Activated CD8-positive, alpha-beta T cell treated with anti-CD3 and anti-CD28 coated beads, Interleukin-2, amount 10 ng/mL, durations not matched to agents 7 days and 5 days (primary cell): ENCODE measurements at regions not wholly inside any gene's neighbourhood (a gene's known extent, or its start where the extent isn't known, plus 50 kb on each side); places are given as distances from the start of the nearest gene placed in this dataset.
"Not testable (repeated sequence)": the region's sequence is repeated elsewhere in the genome, so short reads cannot be mapped to it uniquely, and the experiment has no call there.

Experiments used
- ATAC-seq: fragments of 150-1000 bp; cut with Tn5 transposase; one replicate; pipeline ENCODE4 v1.10.0; 2021; ENCODE audit warnings: moderate library complexity
- CTCF ChIA-PET: fragments of 350-600 bp; sonication (Branson Sonifier 250); formaldehyde crosslinking; loops from one replicate; lab custom pipeline; 2021; ENCODE audit warnings: antibody characterized with exemption; lab: Charles Lee
- POLR2A ChIA-PET: fragments of 350-600 bp; sonication (Branson Sonifier 250); formaldehyde crosslinking; loops from one replicate; lab custom pipeline; 2021; ENCODE audit warnings: antibody characterized with exemption; lab: Charles Lee
- DNase-seq: peaks from one replicate; pipeline ENCODE4 v3.0.0-alpha.2; 2020
- H3K27ac Mint-ChIP-seq: one replicate; pipeline ENCODE4 v1.8.0; 2021; ENCODE audit warnings: mild to moderate bottlenecking, mixed read lengths
- H3K27me3 Mint-ChIP-seq: one replicate; pipeline ENCODE4 v1.8.0; 2021; ENCODE audit warnings: low read depth, mixed read lengths
- H3K36me3 Mint-ChIP-seq: one replicate; pipeline ENCODE4 v1.8.0; 2021; ENCODE audit warnings: low read depth, mixed read lengths
- H3K4me1 Mint-ChIP-seq: one replicate; pipeline ENCODE4 v1.8.0; 2021; ENCODE audit warnings: low read depth, mixed read lengths
- H3K4me3 Mint-ChIP-seq: one replicate; pipeline ENCODE4 v1.8.0; 2021; ENCODE audit warnings: mild to moderate bottlenecking, mixed read lengths
- H3K9me3 Mint-ChIP-seq: one replicate; pipeline ENCODE4 v1.8.0; 2022; ENCODE audit warnings: mixed read lengths; ENCODE audit not compliant: insufficient read depth

GRCh38 chr16:26491101-26491670 lies 575.5 kb upstream of the C16orf82 start:
- Mint-ChIP-seq H3K27me3 (peaks cover 26% of the 10 kb centered on the region), H3K9me3 (no peaks in the 10 kb centered on the region), H3K4me3 (no peak overlapping the region), H3K36me3 (no peaks in the 10 kb centered on the region), H3K4me1 (no peaks in the 10 kb centered on the region), H3K27ac (no peak overlapping the region)
- no peak for DNase-seq
- ChIA-PET POLR2A (no interaction called here), CTCF (interaction anchor here (1.0 to 1.2 kb wide), 2 partner anchors 12 to 155 kb away, joined by 3 to 4 read pairs; no protein-coding TSS in a partner anchor)
- no peak for ATAC-seq

- Mint-ChIP-seq H3K27me3 (peaks cover 25% of the 10 kb centered on the region), H3K36me3 (no peaks in the 10 kb centered on the region), H3K9me3 (no peaks in the 10 kb centered on the region), H3K4me1 (no peaks in the 10 kb centered on the region), H3K27ac (no peak overlapping the region), H3K4me3 (no peak overlapping the region)
- POLR2A ChIA-PET = no interaction called here
- no peak for DNase-seq
- ATAC-seq = no peak
- CTCF ChIA-PET = interaction anchor here (1.0 to 1.2 kb wide), 2 partner anchors 13 to 154 kb away, joined by 3 to 4 read pairs; no protein-coding TSS in a partner anchor
These were observed 574.8 kb upstream of the C16orf82 start for GRCh38 chr16:26491962-26492361.

- H3K27me3 Mint-ChIP-seq = peaks cover 25% of the 10 kb centered on the region
- ChIA-PET POLR2A (interaction anchor here (0.6 kb wide), 1 partner anchor 40 kb away, joined by 3 read pairs; no protein-coding TSS in a partner anchor), CTCF (interaction anchor here (1.5 kb wide), 1 partner anchor 152 kb away, joined by 7 read pairs; no protein-coding TSS in a partner anchor)
- H3K36me3 Mint-ChIP-seq = no peaks in the 10 kb centered on the region
- no peak overlapping the region for H3K27ac Mint-ChIP-seq
- no peak overlapping the region for H3K4me3 Mint-ChIP-seq
- H3K4me1 Mint-ChIP-seq = no peaks in the 10 kb centered on the region
- H3K9me3 Mint-ChIP-seq = no peaks in the 10 kb centered on the region
- DNase-seq (no peak), ATAC-seq (no peak)
These were observed 573.0 kb upstream of the C16orf82 start for GRCh38 chr16:26493751-26494150.

GRCh38 chr16:26497896-26498295 lies 568.8 kb upstream of the C16orf82 start:
- no peak overlapping the region for H3K27ac Mint-ChIP-seq
- DNase-seq = no peak
- H3K4me3 Mint-ChIP-seq = no peak overlapping the region
- ChIA-PET CTCF (no interaction called here), POLR2A (no interaction called here)
- H3K27me3 Mint-ChIP-seq = peaks cover 23% of the 10 kb centered on the region
- no peak for ATAC-seq
- no peaks in the 10 kb centered on the region for H3K9me3 Mint-ChIP-seq
- no peaks in the 10 kb centered on the region for H3K4me1 Mint-ChIP-seq
- H3K36me3 Mint-ChIP-seq = no peaks in the 10 kb centered on the region

GRCh38 chr16:26500326-26500725 lies 566.4 kb upstream of the C16orf82 start:
- ChIA-PET POLR2A (no interaction called here), CTCF (no interaction called here)
- Mint-ChIP-seq H3K27me3 (peaks cover 17% of the 10 kb centered on the region), H3K9me3 (no peaks in the 10 kb centered on the region), H3K4me3 (no peak overlapping the region), H3K4me1 (no peaks in the 10 kb centered on the region), H3K36me3 (no peaks in the 10 kb centered on the region), H3K27ac (no peak overlapping the region)
- ATAC-seq (no peak), DNase-seq (no peak)

GRCh38 chr16:26505496-26505895 lies 561.2 kb upstream of the C16orf82 start:
- POLR2A ChIA-PET = no interaction called here
- ATAC-seq = no peak
- Mint-ChIP-seq H3K4me1 (no peaks in the 10 kb centered on the region), H3K4me3 (no peak overlapping the region), H3K27ac (no peak overlapping the region), H3K36me3 (no peaks in the 10 kb centered on the region), H3K27me3 (peaks cover 12% of the 10 kb centered on the region), H3K9me3 (no peaks in the 10 kb centered on the region)
- CTCF ChIA-PET = no interaction called here
- no peak for DNase-seq

GRCh38 chr16:26508946-26509345 lies 557.8 kb upstream of the C16orf82 start:
- H3K27me3 Mint-ChIP-seq = peaks cover 14% of the 10 kb centered on the region
- H3K9me3 Mint-ChIP-seq, DNase-seq, POLR2A ChIA-PET, H3K4me3 Mint-ChIP-seq, H3K4me1 Mint-ChIP-seq, ATAC-seq, H3K36me3 Mint-ChIP-seq, H3K27ac Mint-ChIP-seq, CTCF ChIA-PET: not testable (repeated sequence)

GRCh38 chr16:26510924-26511323 lies 555.8 kb upstream of the C16orf82 start:
- Mint-ChIP-seq H3K36me3 (no peaks in the 10 kb centered on the region), H3K27ac (no peak overlapping the region), H3K9me3 (no peaks in the 10 kb centered on the region), H3K4me1 (no peaks in the 10 kb centered on the region), H3K27me3 (peaks cover 13% of the 10 kb centered on the region), H3K4me3 (no peak overlapping the region)
- ChIA-PET POLR2A (no interaction called here), CTCF (no interaction called here)
- ATAC-seq (no peak), DNase-seq (no peak)

GRCh38 chr16:26511463-26511862 lies 555.3 kb upstream of the C16orf82 start:
- ATAC-seq = no peak
- CTCF ChIA-PET = no interaction called here

GRCh38 chr16:26521626-26522025 lies 545.1 kb upstream of the C16orf82 start:
- H3K36me3 Mint-ChIP-seq = no peaks in the 10 kb centered on the region
- ChIA-PET POLR2A (no interaction called here), CTCF (no interaction called here)
- no peaks in the 10 kb centered on the region for H3K9me3 Mint-ChIP-seq
- no peaks in the 10 kb centered on the region for H3K4me1 Mint-ChIP-seq
- no peak for DNase-seq
- H3K27me3 Mint-ChIP-seq = peaks cover 17% of the 10 kb centered on the region
- H3K27ac Mint-ChIP-seq = no peak overlapping the region
- H3K4me3 Mint-ChIP-seq = no peak overlapping the region
- ATAC-seq = no peak

More at GRCh38 chr16:26511463-26511862, 555.3 kb upstream of the C16orf82 start:
- H3K27ac Mint-ChIP-seq = no peak overlapping the region
- peaks cover 13% of the 10 kb centered on the region for H3K27me3 Mint-ChIP-seq
- no peaks in the 10 kb centered on the region for H3K4me1 Mint-ChIP-seq
- POLR2A ChIA-PET = no interaction called here
- H3K36me3 Mint-ChIP-seq = no peaks in the 10 kb centered on the region
- H3K9me3 Mint-ChIP-seq = no peaks in the 10 kb centered on the region
- H3K4me3 Mint-ChIP-seq = no peak overlapping the region
- no peak for DNase-seq

GRCh38 chr16:26524281-26524680 lies 542.4 kb upstream of the C16orf82 start:
- ChIA-PET CTCF (no interaction called here), POLR2A (interaction anchor here (0.7 kb wide), 1 partner anchor 306 kb away, joined by 3 read pairs; no protein-coding TSS in a partner anchor)
- ATAC-seq = no peak
- no peaks in the 10 kb centered on the region for H3K4me1 Mint-ChIP-seq
- H3K36me3 Mint-ChIP-seq = no peaks in the 10 kb centered on the region
- no peak overlapping the region for H3K27ac Mint-ChIP-seq
- peaks cover 16% of the 10 kb centered on the region for H3K27me3 Mint-ChIP-seq
- H3K9me3 Mint-ChIP-seq = no peaks in the 10 kb centered on the region
- no peak for DNase-seq
- no peak overlapping the region for H3K4me3 Mint-ChIP-seq

GRCh38 chr16:26524846-26525245 lies 541.9 kb upstream of the C16orf82 start:
- H3K9me3 Mint-ChIP-seq = no peaks in the 10 kb centered on the region
- ChIA-PET POLR2A (no interaction called here), CTCF (no interaction called here)
- no peaks in the 10 kb centered on the region for H3K36me3 Mint-ChIP-seq
- H3K27ac Mint-ChIP-seq = no peak overlapping the region
- DNase-seq (no peak), ATAC-seq (no peak)
- no peaks in the 10 kb centered on the region for H3K4me1 Mint-ChIP-seq
- no peak overlapping the region for H3K4me3 Mint-ChIP-seq
- peaks cover 16% of the 10 kb centered on the region for H3K27me3 Mint-ChIP-seq
